ENCODE measurements at regions not wholly inside any gene's neighbourhood (a gene's known extent, or its start where the extent isn't known, plus 50 kb on each side); places are given as distances from the start of the nearest gene placed in this dataset.

GRCh38 chr19:5265260-5265659 lies 75.4 kb downstream of the PTPRS start:
- no peak for DNase-seq
- Mint-ChIP-seq H3K4me1 (no peaks in the 10 kb centered on the region), H3K9me3 (no peaks in the 10 kb centered on the region), H3K27me3 (no peaks in the 10 kb centered on the region), H3K27ac (no peak overlapping the region), H3K36me3 (no peaks in the 10 kb centered on the region), H3K4me3 (no peak overlapping the region)

- Mint-ChIP-seq H3K36me3 (no peaks in the 10 kb centered on the region), H3K27me3 (no peaks in the 10 kb centered on the region), H3K27ac (no peak overlapping the region), H3K9me3 (no peaks in the 10 kb centered on the region), H3K4me3 (no peak overlapping the region), H3K4me1 (no peaks in the 10 kb centered on the region)
- DNase-seq: no peak
These were observed 76.2 kb downstream of the PTPRS start for GRCh38 chr19:5264453-5264852.

GRCh38 chr19:5263615-5264014 lies 77.0 kb downstream of the PTPRS start:
- H3K4me3 Mint-ChIP-seq: no peak overlapping the region
- no peak overlapping the region for H3K27ac Mint-ChIP-seq
- no peaks in the 10 kb centered on the region for H3K27me3 Mint-ChIP-seq
- DNase-seq: no peak
- H3K4me1 Mint-ChIP-seq: no peaks in the 10 kb centered on the region
- no peaks in the 10 kb centered on the region for H3K9me3 Mint-ChIP-seq
- no peaks in the 10 kb centered on the region for H3K36me3 Mint-ChIP-seq

- no peaks in the 10 kb centered on the region for H3K27me3 Mint-ChIP-seq
- H3K4me1 Mint-ChIP-seq: no peaks in the 10 kb centered on the region
- no peak for DNase-seq
- no peak overlapping the region for H3K27ac Mint-ChIP-seq
- H3K4me3 Mint-ChIP-seq: no peak overlapping the region
- no peaks in the 10 kb centered on the region for H3K9me3 Mint-ChIP-seq
- H3K36me3 Mint-ChIP-seq: no peaks in the 10 kb centered on the region
These were observed 77.9 kb downstream of the PTPRS start for GRCh38 chr19:5262721-5263120.

- H3K9me3 Mint-ChIP-seq: peaks cover 3% of the 10 kb centered on the region
These were observed 79.3 kb downstream of the PTPRS start for GRCh38 chr19:5261156-5261890.

GRCh38 chr19:5260381-5260967 lies 80.1 kb downstream of the PTPRS start:
- Mint-ChIP-seq H3K4me3 (no peak overlapping the region), H3K27me3 (no peaks in the 10 kb centered on the region), H3K36me3 (peaks cover 10% of the 10 kb centered on the region), H3K9me3 (peaks cover 9% of the 10 kb centered on the region), H3K27ac (no peak overlapping the region), H3K4me1 (no peaks in the 10 kb centered on the region)
- no peak for DNase-seq

More at GRCh38 chr19:5261156-5261890, 79.3 kb downstream of the PTPRS start:
- no peak for DNase-seq
- no peak overlapping the region for H3K4me3 Mint-ChIP-seq
- peaks cover 6% of the 10 kb centered on the region for H3K36me3 Mint-ChIP-seq
- no peak overlapping the region for H3K27ac Mint-ChIP-seq
- no peaks in the 10 kb centered on the region for H3K27me3 Mint-ChIP-seq
- H3K4me1 Mint-ChIP-seq: no peaks in the 10 kb centered on the region

GRCh38 chr19:5259750-5260149 lies 80.9 kb downstream of the PTPRS start:
- H3K36me3 Mint-ChIP-seq: peaks cover 17% of the 10 kb centered on the region
- H3K4me1 Mint-ChIP-seq: no peaks in the 10 kb centered on the region
- H3K27ac Mint-ChIP-seq: no peak overlapping the region
- DNase-seq: no peak
- no peak overlapping the region for H3K4me3 Mint-ChIP-seq
- no peaks in the 10 kb centered on the region for H3K27me3 Mint-ChIP-seq
- peaks cover 14% of the 10 kb centered on the region for H3K9me3 Mint-ChIP-seq

- Mint-ChIP-seq H3K9me3 (peaks cover 17% of the 10 kb centered on the region), H3K36me3 (peaks cover 23% of the 10 kb centered on the region), H3K4me3 (no peak overlapping the region), H3K27me3 (no peaks in the 10 kb centered on the region), H3K4me1 (no peaks in the 10 kb centered on the region), H3K27ac (no peak overlapping the region)
- no peak for DNase-seq
These were observed 83.2 kb downstream of the PTPRS start for GRCh38 chr19:5257155-5258045.

GRCh38 chr19:5255602-5256231 lies 84.9 kb downstream of the PTPRS start:
- Mint-ChIP-seq H3K9me3 (peaks cover 17% of the 10 kb centered on the region), H3K27me3 (no peaks in the 10 kb centered on the region), H3K27ac (no peak overlapping the region), H3K4me1 (no peaks in the 10 kb centered on the region), H3K4me3 (no peak overlapping the region), H3K36me3 (peaks cover 23% of the 10 kb centered on the region)
- no peak for DNase-seq

GRCh38 chr19:5254944-5255343 lies 85.7 kb downstream of the PTPRS start:
- no peaks in the 10 kb centered on the region for H3K27me3 Mint-ChIP-seq
- H3K4me3 Mint-ChIP-seq: no peak overlapping the region
- DNase-seq: no peak
- no peaks in the 10 kb centered on the region for H3K4me1 Mint-ChIP-seq
- peaks cover 17% of the 10 kb centered on the region for H3K9me3 Mint-ChIP-seq
- H3K36me3 Mint-ChIP-seq: peaks cover 23% of the 10 kb centered on the region
- H3K27ac Mint-ChIP-seq: no peak overlapping the region

GRCh38 chr19:5254543-5254942 lies 86.1 kb downstream of the PTPRS start:
- Mint-ChIP-seq H3K27ac (no peak overlapping the region), H3K36me3 (peaks cover 23% of the 10 kb centered on the region), H3K4me3 (no peak overlapping the region), H3K9me3 (peaks cover 17% of the 10 kb centered on the region), H3K27me3 (no peaks in the 10 kb centered on the region), H3K4me1 (no peaks in the 10 kb centered on the region)
- no peak for DNase-seq

GRCh38 chr19:5253406-5254110 lies 87.1 kb downstream of the PTPRS start:
- Mint-ChIP-seq H3K4me1 (no peaks in the 10 kb centered on the region), H3K36me3 (peaks cover 23% of the 10 kb centered on the region), H3K4me3 (no peak overlapping the region), H3K27me3 (no peaks in the 10 kb centered on the region), H3K9me3 (peaks cover 17% of the 10 kb centered on the region), H3K27ac (no peak overlapping the region)
- no peak for DNase-seq

- H3K4me3 Mint-ChIP-seq: no peak overlapping the region
- H3K36me3 Mint-ChIP-seq: peaks cover 18% of the 10 kb centered on the region
- no peaks in the 10 kb centered on the region for H3K27me3 Mint-ChIP-seq
- DNase-seq: no peak
- peaks cover 14% of the 10 kb centered on the region for H3K9me3 Mint-ChIP-seq
- H3K4me1 Mint-ChIP-seq: peaks cover 7% of the 10 kb centered on the region
- no peak overlapping the region for H3K27ac Mint-ChIP-seq
These were observed 89.2 kb downstream of the PTPRS start for GRCh38 chr19:5251096-5252065.
